ENCODE measurements at regions not wholly inside any gene's neighbourhood (a gene's known extent, or its start where the extent isn't known, plus 50 kb on each side); places are given as distances from the start of the nearest gene placed in this dataset.

DNA sequence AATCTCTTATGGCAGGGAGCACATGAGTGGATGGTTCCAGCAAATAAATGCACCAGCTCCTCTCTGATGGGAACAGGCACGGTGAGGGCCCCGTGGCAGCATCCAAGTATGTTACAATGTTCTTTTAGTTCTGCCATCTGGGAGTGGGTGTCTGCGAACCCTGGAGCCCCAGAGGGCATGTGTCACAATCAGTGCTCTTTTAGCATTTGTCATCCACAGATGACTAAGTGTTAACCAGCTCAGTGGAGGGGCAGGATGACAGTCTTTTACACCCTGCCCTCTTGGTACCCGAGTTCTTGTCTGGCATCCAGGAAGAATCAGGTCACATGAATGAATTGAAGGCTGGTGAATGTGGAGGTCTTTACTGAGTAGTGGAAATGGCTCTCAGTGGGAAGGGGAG lies 560.4 kb upstream of the FLRT2 start:
- no peak for TF ChIP-seq POLR2A (IDR thresholded peaks at IDR 0.05; ENCODE audit: low read depth, low read length)
- TF ChIP-seq POLR2AphosphoS5 (IDR thresholded peaks at IDR 0.05; ENCODE audit: low read depth, low read length): no peak

All from GM12891 (cell line).